SK-N-DZ (cell line): ENCODE measurements at regions not wholly inside any gene's neighbourhood (a gene's known extent, or its start where the extent isn't known, plus 50 kb on each side); places are given as distances from the start of the nearest gene placed in this dataset.
"Not testable (repeated sequence)": the region's sequence is repeated elsewhere in the genome, so short reads cannot be mapped to it uniquely, and the experiment has no call there.

Experiments used
- DNase-seq: peaks from one replicate; pipeline ENCODE4 v3.0.0-alpha.2; 2015; ENCODE audit warnings: low spot score

- peak; percentile 93 for DNase-seq
Observed at GRCh38 chr17:47066841-47067682, 88.0 kb upstream of the RPRML start.

- no peak for DNase-seq
Observed at GRCh38 chr17:47066095-47066494, 87.0 kb upstream of the RPRML start.

- DNase-seq, result no peak
Observed at GRCh38 chr17:47064684-47065083, 85.6 kb upstream of the RPRML start.

- DNase-seq, result no peak
Observed at GRCh38 chr17:47063475-47063874, 84.4 kb upstream of the RPRML start.

- DNase-seq, result not testable (repeated sequence)
Observed at GRCh38 chr17:47062851-47063250, 83.8 kb upstream of the RPRML start.

GRCh38 chr17:47060005-47060404 lies 81.0 kb upstream of the RPRML start:
- not testable (repeated sequence) for DNase-seq

- DNase-seq, result no peak
Observed at GRCh38 chr17:47057830-47058229, 78.8 kb upstream of the RPRML start.

- not testable (repeated sequence) for DNase-seq
Observed at GRCh38 chr17:47057279-47057678, 78.2 kb upstream of the RPRML start.

- not testable (repeated sequence) for DNase-seq
Observed at GRCh38 chr17:47056687-47057086, 77.6 kb upstream of the RPRML start.
